GM19351 (cell line): ENCODE measurements at regions not wholly inside any gene's neighbourhood (a gene's known extent, or its start where the extent isn't known, plus 50 kb on each side); places are given as distances from the start of the nearest gene placed in this dataset.
"Not testable (repeated sequence)": the region's sequence is repeated elsewhere in the genome, so short reads cannot be mapped to it uniquely, and the experiment has no call there.

Experiments used
- ATAC-seq: cut with Tn5 transposase; IDR thresholded peaks from one replicate; pipeline ENCODE4 v1.9.1; 2021; ENCODE audit warnings: mild to moderate bottlenecking, moderate library complexity; ENCODE audit not compliant: unreplicated experiment

DNA sequence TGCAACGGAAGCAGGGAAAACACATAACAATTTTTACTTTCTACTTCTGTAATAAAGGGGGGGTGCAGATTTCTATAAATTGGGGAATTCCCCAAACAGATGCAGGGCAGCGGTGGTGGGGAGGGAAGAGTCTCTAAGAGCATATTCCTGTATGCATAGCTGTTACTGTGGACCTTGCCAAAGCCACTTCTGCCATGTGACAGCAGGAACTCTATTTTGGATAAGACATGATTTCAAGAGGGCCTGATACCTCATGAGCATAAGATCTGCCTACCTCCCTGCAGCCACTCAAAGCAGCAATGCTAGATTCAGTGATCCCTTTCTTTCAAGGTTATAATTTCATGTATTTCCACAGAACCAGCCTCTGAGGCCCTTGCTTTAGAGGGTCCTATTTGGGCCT lies 86.2 kb upstream of the CNKSR3 start:
- ATAC-seq = no peak

DNA sequence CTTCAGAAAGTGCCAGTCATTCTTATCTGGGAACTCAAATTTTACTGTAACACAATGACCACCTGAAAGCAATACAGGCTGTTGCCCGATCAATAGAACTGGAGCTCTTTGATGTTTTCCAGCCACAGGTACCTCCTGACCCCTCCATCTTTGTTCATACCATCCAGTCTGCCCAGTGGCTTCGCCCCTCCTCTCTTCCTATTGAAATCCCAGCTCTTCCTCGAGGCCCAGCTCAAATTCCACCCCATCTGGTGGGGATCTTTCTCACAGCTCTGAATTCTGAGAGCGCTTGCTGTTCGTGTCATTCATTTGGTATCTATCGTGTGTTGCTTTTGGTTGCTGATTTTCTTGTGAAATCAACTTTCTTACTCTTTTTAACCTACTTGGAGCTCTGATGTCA lies 87.9 kb upstream of the CNKSR3 start:
- ATAC-seq = no peak

DNA sequence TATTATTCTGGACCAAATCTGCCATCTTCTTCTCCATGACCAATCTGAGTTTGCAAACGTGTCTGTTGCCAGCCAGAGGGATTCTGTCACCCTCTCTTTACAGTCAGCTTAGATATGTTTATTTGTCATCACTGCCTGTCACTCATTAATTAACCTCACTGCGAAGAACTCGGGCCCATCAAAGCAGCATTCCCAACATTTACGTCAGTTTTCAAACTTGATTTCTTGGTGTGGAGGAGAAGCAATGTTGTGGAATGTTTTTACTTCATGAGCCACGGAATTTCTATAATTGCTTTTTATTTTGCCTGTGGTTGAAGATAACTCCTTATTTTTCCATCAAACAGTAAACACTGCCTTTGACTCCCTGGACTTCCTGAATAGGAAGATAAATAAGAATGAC lies 91.8 kb upstream of the CNKSR3 start:
- no peak for ATAC-seq

DNA sequence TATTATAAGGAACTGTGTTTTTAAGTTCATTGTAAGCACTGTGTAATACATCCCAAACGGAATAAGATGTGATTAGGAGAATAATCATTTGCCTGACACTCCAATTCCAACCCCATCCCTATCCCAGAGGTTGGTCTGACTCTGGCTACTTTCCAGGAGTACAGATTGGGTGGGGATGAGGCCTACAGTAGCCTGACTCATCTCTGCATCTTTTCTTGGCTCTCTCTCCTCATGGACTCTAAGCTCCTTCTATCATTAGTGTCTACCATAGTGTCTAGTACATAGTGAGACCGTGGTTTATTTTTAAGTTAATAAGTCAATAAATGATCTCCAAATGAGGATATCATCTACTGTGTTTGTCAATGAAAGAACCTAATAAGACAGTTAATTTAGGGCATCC lies 92.2 kb upstream of the CNKSR3 start:
- no peak for ATAC-seq

DNA sequence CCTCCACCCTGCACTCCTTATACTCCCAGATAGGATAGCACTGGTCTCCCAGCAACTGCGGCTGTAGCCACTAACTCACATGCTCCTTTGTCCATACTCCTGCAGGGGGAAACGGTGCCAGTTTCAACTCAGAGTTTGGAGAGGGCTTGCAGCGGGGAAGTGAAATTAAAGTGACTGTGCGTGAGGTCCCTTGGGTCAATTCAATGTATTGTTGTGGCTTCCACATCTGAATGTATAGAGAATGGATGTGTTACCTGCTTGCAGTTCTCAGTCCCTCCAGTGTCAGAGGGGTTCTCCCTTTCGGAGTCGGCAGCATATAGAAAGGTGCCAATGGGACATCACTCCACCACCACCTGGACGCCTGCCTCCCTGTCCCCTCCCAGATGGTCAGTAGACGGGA lies 93.6 kb upstream of the CNKSR3 start:
- ATAC-seq = peak; percentile 45

DNA sequence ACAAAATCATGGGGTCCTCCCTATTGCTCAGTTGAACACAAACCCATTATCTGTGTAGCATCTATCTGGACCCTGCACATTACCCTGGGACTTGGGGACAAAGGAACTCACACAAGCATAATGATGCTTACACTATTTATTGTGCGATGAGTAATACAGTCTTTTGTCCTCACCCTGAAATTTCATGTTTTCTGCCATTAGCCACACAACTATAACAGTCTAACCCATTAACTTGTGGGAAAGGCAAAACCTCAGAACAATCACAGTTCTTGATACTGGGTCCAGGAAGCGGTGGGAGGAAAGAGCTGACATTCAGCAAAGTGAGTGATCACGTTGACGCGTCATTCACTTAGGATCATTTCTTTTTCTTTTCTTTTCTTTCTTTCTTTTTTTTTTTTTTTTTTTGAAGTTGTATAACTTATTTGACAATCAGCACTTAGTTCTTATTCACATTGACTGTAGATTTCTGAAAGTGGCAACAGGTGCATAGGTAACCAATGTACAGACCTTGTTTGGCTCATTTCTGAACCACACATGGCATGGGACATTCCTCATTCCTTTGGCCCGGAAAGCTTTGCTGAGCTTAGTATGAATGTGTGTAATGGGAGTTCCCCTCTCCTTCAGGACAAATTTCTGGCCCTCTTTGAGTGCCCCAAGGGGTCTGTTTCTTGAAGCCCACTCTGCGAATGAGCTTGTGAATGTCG lies 94.8 kb upstream of the CNKSR3 start:
- peak; percentile 46 for ATAC-seq

DNA sequence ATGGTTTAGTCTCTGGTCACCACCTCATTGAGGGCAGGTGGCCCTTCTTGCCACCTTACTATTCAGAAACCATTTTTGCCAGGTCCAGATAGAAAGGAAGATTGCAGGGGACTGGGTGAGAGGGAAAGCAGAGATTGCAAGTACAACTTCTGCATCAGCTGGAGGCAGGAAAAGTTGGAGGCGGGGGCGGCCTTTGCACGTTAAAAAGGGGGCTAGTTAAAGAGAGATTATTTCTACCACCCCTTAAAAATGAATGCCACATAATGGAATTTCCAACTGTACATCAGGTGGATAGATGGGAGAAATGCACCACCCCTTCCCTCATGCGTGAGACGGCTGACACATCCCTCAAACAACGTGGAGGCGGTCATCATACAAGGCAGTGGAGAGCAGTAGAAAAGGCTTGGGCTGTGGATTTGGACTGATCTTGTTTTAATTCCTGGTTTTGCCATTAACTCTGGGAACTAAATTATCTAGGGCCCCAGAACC lies 95.4 kb upstream of the CNKSR3 start:
- no peak for ATAC-seq

DNA sequence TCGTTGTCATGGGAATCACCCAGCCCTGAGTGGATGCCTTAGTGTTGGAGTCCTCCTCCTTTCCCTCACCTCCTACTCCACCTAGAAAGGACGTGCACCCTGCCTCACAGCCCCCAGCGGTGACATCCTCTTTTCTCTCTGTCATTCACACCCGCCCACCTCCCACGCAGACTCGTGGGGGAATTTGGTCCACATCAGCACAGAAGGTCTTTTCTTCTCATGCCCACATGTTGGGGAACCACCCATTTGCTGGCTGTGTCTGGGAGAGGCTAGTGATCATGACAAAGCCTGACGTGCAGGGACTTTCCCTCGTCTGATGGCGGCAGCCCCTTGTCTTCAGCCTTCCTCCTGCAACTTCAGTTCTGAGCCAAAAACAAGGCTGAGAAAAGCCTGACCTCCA lies 96.0 kb upstream of the CNKSR3 start:
- ATAC-seq = peak; percentile 74

DNA sequence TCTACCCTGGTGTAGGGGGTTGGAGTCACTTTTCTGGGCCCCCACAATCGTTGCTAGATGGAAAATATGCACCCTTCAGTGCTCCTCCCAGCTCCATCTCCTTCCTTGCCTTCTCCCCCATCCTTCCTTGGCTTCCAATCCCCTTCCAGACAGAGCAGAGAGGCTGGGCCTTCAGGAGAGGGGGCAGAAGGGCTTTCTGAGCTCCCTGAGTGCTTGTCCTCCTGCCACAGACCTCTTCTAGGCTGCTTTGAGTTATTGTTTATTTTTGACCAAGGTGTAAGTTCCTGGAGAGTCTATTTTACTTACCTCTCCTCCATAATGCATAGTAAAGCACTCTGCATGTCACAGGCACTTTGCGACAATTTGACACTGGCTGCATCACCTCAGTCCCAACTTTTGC lies 96.4 kb upstream of the CNKSR3 start:
- no peak for ATAC-seq

DNA sequence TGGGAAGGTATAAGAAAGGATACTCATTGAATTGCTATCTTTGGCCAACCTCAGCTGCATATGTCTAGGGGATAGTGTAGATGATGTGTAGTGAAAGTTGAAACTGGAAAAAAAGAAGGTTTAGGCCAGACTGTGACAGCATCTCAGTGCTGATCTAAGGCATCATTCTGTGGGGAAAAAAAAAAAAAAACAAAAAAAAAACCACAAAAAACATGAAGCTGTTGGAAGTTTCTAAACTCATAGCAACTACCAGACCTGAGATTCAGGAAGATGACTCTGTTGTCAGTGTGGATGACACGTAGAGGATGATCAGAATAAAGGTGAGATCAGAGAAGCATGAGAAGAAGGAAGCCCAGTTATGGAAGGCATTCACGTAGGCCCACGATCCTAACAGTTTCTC lies 100.8 kb upstream of the CNKSR3 start:
- peak; percentile 29 for ATAC-seq

DNA sequence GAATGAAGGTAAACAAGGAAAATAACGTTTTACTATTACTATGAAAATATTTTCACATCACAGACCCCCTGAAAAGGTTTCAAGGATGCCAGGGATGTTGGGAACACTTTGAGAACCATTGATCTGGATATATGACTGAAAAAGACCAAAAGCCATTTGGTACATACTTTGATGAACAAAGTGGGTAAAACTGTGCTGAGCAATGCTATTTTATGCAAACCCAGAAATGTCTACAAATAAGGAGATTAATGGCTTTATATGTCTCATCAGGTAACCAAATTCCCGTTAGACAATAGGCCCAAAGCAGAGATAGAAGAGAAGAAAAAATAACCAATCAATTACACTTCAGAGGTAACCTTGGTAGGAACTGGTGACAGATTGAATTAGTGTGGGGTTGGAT lies 101.4 kb upstream of the CNKSR3 start:
- no peak for ATAC-seq

DNA sequence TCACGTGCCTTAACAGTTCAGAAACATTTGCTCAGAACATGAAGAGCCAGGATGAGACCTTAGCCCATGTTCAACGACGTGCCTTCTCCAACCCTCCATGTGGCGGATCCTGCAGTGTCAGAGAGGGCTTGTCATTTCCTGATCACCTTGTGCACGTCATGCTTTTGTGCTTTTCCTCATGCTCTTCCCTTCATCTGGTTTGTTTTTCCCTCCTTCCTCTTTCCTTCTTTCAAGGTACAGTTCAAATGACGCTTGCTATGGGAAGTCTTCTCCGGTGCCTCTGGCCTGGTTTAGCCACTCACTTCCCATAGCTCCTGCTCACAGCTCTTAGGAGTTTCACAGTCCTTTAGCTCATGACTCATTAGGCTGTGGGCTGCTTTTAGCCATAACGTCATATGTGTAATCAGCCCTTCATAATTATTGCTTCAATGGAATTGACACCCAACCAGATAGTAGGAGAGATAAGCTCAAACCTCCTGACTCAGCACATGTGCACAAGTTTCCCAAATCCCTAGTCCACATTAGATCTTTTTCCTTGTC lies 102.7 kb upstream of the CNKSR3 start:
- ATAC-seq = no peak

DNA sequence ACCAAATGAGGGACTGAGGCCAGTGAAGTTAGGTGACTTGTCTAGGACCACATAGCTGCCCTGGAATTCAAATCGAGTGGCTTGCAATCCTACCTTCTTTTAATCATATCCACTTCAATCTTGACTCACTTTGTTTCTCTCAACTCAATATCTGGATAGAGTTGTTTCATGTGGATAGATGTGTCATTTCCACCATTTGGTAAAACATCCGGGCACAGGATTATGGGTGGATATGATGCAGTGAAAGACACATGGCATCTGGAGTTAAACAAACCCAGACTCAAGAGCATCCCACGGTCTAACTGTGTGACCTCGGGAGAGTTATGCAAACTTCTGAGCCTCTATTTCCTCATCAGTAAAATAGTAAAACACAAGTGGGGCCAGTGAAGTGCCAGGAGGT lies 103.6 kb upstream of the CNKSR3 start:
- no peak for ATAC-seq

DNA sequence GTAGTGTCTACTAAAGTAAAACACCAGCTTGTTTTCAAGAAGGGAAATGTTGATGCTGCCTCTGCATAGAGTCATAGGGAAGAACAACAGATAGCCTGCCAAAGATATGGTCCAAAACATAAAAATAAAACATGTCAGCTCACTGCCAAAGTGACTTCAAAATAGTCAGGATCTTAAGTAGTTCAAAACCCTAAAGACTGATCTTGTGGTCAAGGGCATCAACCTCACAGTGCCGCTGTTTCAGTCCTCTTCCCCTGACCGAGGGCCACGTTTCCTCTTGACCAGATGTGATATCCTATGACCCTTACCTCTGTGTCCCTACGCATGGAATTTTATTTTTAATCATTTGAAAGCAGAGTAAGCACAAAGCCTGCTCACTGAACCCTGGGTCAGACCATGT lies 104.2 kb upstream of the CNKSR3 start:
- no peak for ATAC-seq

DNA sequence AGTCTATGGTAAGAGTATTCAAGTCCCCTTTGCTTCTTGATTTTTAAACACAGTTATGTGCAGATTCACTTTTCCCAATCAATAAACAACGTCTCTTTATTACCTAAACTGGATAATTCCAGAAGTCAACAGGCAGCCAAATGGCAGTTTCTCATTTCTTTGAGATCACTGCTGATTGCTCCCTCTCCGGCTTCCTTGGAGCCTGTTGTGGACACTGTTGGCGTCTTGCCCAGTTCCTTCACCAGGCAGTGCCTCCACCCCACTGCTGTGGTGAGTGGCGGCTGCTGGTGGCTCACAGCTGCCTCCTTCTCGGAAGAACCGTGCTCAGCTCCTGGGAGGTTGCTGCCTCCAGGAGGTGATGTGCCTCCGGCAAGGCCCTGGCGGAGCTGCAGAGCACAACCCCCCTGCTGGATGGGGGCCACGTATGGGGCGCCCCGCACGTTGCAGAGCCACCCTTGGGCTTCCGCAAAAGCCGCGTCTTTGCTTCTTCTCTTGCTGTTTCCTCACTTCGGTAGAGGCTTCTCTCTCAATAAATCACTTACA lies 105.1 kb upstream of the CNKSR3 start:
- no peak for ATAC-seq

DNA sequence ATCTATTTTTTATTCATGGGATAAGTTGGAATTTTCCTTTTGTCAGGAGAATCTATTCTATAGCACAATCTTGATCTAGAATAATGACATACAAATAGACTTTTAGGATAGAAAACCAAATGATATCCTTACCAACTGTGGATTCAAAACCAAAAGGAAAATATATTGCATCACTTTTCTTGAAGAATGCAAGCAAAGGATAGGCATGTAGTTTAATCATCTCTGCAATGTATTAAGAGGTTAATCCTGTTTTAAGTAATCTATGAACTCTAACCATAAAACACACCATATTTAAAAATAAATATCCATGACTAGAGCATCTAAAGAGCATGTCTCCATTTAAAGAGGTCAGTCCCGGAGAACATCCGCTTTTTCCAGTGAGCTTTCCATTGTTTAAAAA lies 106.7 kb upstream of the CNKSR3 start:
- no peak for ATAC-seq

DNA sequence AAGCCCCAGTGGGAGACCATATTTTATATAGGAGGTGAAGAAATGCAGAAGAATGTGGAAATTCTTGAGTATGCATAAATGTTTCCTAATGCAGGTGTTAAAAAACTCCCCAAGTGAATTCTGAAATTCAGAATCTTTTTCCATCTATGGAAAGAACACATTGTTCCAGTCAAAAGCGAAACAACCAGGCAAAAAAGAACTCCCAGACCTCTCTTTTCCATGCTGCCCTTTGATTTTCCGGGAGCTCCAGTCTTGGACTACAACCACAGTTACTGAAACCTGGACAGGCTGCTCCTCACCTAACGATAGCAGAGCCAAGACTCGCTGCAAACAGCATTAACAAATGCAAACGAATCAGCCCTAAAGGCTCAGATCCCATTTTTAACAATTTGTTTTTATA lies 108.7 kb upstream of the CNKSR3 start:
- no peak for ATAC-seq

DNA sequence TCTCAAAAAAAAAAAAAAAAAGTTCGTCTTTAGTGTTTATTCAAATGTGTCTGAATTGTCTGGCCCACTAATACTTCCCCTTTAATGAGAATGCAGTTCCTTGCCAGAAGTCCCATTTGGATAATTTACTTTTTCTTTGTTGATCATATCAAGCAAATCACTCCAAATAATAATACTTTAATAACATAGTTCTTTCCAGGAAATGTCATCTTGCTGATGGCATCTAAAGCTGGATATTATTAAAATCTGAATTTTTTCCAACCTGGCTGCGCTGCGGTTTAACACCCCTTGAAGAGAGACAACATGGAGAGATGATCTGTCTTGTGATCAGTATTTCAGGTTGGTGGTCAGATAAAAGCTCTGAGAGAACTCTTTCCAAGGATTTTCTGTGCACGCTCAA lies 111.2 kb upstream of the CNKSR3 start:
- ATAC-seq = no peak

DNA sequence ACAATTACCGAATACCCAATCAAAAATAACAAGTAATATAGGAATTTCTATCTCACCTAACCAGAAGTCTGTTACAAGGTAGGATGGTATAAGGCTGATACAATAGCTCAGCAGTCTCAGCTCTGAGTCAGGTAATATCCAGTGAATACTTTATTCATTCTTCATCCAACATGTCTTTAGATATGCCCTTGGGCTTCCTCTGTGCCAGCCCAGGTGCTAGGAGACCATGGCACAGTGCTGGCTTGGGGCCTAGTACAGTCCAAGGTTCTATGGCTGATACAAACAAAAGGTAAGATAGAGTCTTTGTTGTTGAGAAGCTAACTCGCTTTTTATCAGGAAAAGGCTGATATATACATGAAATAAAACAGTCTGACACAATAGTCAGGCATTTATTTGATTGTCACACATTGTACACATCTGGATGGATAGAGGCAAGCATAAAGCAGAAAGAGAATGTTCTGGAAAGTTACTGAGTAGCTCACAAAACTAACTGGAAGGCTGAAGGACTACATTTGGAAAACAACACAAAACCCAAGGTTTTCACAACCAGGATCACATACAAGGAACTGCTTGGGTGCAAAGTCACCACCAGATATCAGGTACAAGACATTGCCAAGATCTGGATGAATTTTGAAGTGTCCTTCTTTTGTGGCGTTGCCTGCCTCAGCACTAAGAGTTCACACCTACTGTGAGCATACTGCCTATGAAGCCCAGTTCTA lies 110.4 kb upstream of the SCAF8 start:
- no peak for ATAC-seq

DNA sequence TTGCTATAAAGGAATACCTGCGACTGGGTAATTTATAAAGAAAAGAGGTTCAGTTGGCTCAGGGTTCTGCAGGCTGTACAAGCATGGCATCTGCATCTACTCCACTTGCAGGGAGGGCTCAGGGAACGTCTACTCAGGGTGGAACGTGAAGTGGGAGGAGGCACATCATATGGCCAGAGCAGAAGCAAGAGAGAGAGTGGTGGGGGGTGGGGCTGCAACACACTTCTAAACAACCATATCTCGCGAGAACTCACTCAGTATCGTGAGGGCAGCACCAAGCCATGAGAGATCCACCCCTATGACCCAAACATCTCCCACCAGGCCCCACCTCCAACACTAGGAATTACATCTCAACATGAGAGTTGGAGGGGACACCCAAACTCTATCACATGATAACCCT lies 109.8 kb upstream of the SCAF8 start:
- no peak for ATAC-seq

DNA sequence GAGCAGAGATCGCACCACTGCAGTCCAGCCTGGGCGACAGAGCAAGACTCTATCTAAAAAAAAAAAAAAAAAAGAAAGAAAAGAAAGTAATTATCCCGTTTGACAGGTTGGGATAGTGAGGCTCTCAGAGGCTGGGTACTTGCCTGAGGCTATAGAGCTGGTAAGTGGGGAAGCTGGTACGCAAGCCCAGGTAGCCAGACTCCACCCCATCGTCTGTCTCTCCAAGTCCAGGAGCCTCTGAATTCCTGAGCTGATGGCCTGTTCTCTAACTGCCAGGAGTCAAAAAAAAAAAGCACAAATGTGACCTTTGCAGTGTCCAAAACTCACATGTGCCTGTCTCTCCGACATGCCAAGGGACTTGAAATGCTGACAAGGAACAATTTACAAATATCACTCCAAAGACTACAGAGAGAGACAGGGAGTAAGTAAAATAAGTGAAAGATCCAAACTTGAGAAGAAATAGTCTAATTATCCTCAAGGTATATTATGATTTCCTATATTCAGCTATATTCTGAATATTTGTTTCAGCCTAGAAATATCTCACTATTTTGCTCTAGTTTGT lies 109.1 kb upstream of the SCAF8 start:
- ATAC-seq = no peak

DNA sequence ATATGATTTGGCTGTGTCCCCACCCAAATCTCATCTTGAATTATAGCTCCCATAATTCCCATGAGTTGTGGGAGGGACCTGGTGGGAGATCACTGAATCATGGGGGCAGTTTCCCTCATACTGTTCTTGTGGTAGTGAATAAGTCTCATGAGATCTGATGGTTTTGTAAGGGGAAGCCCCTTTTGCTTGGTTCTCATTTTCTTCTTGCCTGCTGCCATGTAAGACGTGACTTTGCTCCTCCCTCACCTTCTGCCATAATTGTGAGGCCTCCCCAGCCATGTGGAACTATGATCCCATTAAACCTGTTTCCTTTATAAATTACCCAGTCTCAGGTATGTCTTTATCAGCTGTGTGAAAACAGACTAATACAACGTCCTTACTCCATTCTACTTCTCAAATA lies 108.5 kb upstream of the SCAF8 start:
- not testable (repeated sequence) for ATAC-seq
